ENCODE measurements at regions not wholly inside any gene's neighbourhood (a gene's known extent, or its start where the extent isn't known, plus 50 kb on each side); places are given as distances from the start of the nearest gene placed in this dataset.

DNA sequence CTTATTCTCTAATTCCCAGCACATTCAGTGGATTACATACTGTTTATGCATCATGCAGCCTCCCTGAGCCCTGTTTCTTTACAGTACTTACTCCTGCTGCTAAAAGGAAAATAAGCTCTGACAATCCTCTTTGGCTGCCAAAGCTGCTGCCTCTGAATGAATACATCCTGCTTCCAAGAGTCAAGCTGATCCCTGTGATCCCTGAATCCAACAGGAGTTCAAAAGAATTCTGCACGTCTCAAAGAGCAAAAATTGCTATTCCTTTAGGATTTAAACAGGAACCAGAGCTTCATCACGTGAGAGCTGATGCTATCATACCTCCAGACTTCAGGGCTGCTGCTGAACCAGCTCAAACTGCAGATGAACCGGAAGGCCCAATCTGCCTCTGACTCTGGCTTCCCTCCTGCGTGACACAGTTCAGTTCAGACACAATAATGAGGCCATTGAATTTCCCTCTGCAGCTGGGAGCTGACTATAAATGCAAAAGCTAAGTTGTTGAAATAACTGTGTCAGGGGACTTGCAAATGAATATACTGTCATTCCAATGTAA, 851.0 kb upstream of the PHF14 start:
- no peak for DNase-seq (ENCODE audit: low read depth)

DNA sequence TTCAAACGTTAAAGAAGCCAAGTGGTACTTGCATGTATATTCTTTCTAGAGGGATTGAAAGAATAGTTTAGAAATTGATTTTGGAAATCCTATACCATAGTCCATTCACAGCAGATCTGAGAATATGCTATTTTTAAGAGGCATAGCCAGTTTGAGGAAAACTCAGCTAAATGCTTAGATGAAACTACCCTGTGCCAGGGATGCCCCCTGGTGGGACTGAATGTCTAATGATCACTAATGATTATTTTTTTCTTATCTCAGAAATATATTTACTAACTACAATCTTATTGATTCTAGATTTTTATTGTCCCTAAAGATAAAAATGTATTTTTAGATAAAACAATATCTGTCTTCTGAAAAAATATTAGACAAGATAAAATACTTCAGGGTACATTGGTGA, 844.9 kb upstream of the PHF14 start:
- no peak for DNase-seq (ENCODE audit: low read depth)

DNA sequence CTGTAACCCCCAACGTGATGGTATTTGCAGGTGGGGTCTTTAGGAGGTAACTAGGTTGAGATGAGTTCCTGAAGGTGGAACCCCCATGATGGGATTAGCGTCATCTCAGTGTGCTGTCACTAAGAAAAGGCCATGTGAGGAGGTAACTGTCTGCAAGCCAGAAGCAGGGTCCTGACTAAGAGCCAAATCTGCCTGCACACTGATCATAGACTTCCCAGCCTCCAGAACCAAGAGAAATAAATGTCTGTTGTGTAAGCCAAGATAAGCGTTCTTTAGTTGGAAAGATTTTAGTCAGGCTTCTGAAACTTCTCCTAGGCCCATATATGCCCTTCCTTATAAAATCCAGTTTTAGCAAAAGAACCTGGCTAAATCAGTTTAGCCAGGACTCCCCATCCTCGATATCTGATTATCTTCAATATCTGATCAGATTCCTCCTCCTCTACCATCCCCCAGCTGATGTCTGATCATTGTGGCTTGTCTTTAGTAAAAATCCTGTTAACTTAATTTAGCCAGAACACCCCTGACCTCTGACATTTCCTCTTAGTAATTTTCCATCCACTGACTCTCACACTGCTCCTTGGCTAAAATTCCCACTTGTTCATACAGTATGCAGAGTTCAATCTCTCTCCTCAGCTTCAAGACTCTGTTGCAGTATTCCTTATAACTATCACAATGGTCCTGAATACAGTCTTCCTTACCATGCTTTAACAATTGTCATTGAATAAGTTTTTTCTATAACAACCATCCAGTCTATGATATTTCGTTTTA, 835.4 kb upstream of the PHF14 start:
- DNase-seq (ENCODE audit: low read depth) = no peak

DNA sequence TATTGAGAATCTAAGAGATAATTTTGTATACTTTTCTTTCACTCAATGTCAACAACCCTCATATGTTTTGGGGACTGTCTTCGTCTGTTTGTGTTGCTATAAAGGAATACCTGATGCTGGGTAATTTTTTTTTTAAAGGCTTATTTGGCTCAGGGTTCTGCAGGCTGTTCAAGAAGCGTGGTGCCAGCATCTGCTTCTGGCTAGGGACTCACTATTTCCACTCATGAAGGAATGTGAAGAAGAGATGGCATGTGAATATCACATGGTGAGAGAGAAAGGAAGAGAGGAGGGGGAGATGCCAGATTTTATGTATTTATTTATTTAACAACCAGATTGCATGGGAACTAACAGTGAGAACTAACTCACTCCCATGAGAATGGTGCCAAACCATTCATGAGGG, 827.4 kb upstream of the PHF14 start:
- no peak for DNase-seq (ENCODE audit: low read depth)

DNA sequence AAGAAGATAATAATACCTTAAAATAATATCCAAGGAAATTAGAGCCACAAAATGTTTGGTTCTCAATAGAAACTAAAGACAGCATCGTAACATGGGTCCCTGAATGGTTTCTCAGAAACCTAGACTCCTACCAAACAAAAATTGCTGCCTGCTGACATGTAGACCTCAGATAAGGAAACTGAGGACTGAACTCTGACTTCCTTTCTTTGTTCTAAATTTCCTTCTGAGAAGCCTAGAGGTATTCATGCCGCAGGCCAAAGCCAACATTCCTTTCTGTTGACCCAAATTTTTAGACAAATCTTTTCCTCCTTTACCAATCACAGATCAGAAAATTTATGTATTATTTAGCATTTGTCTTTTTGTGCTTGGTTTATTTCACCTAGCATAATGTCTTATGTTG, 816.7 kb upstream of the PHF14 start:
- no peak for DNase-seq (ENCODE audit: low read depth)

DNA sequence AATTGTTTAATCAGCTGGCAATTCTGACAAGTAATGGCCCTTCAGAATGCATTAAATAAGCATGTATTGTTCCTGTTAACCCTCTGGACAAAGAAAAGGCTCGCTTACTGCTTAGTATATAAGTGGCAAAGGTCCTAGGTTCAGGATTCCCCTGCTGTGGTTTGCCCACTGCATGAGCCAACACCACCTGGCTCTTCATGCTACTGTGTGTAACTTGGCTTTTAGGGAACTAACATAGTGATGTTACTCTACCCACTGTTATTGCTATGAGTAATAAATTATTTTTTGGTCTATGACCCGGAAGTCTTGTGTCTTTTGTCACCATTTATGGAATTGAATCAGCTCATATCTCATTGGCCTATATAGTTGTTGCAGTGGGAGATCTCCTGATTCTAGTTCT, 791.7 kb upstream of the PHF14 start:
- DNase-seq (ENCODE audit: low read depth) = no peak

DNA sequence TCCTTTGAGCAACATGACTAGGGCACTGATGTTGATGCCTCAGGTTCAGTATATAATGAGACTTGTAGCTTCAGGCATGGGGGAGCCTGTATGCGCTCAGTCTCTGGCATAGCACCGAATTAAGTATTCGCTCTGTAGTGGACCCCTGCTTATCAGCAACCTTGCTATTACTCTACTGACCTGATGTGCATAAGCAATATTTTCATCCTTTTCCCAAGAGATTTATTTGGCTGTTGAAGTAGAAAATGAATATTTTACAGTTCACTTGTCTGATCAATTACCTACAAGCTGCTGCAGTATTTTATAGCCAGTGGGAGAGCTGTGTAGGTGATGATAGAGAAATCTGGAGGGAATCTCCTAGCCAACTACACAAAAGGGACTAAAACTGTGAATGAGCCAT, 781.6 kb upstream of the PHF14 start:
- no peak for DNase-seq (ENCODE audit: low read depth)

DNA sequence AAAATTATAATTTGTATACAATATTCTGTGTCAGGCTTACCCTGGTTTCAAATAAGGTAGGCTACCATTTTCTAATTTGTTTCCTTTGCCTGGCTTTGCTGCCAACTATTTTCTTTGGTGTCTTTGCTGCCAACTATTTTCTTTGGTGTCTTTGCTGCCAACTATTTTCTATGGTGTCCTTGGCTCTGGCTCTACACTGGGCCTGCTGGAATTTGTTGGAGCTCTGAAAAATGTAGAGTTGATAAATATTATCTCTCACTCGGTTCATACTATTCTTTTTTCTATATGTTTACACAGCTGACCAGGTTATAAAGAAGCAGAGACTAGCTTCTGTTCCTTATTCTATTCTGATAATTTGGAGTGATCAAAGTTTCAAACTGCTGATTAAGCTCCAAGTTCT, 768.0 kb upstream of the PHF14 start:
- DNase-seq (ENCODE audit: low read depth) = no peak

DNA sequence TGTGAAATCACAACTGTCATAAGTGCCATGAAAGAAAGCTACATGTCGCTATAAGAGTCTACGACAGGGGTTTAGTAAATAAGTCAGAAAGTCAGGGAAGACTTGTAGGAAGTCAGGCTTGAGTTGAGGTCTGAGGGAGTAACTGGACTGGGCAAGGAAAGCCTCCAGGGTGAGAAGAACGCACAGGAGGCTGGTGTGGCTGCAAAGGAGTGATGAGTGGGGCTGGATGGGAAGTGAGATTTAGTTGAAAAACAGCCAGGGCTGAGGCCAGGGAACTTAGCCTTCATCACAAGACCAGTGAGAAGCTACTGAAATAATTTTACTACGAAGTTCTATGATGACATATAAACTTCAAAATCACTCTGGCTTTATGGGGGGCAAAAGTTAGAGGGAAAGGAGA, 763.7 kb upstream of the PHF14 start:
- no peak for DNase-seq (ENCODE audit: low read depth)

DNA sequence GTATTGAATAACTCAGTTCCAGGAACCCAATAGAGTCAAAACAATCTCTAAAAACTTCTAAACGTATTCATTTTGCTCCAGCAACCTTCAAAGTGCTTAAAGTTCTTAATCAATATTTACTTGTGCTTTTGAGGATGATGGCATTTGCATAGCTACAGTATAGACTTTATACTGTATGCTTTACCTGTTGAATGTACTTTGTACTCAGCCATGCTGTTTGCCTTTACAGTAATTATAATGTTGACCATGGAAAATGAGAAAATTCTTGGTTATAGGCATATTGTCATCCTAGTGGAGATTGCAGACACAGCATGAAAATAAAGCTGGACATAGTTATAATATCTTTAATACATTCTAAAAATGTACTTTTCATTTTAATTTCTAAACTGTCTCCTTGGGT, 762.7 kb upstream of the PHF14 start:
- DNase-seq (ENCODE audit: low read depth) = no peak

DNA sequence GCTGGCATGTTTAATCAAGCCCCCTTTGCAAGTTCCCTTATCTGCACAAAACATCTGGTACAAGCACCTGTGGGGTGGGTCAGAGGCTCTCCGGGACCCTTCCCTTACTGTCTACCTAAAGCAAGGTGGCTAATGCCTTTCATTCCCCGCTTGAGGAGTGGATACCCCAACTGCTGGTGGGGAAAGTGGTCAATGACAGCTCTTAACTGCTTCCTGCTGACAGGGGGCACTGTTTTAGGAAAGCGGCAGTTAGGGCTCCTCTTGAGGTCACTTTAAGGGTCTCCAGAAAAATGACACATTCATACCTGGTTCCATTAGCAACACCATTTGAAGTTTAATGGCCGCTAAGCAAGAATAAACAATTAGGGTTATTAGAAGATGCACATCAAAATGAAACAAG, 761.8 kb upstream of the PHF14 start:
- no peak for DNase-seq (ENCODE audit: low read depth)

DNA sequence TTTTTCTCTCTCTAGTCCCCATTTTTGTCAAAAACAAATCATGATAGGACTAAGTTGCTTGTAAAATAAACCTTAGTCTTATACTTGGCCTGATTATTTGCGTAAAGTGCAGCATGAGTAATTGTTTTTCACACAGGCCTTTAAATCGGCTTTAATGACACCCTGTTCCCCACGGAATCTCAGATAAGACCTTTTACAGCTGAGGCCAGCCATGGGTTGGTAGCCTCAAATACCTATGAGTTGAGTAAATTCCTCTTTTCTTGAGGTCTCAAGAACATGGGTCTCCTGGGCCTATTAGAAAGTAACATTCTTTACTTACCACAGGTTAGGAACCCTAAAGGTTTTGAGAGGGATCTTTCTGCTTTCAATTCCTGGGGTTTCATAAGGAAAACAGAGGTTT, 761.0 kb upstream of the PHF14 start:
- no peak for DNase-seq (ENCODE audit: low read depth)

DNA sequence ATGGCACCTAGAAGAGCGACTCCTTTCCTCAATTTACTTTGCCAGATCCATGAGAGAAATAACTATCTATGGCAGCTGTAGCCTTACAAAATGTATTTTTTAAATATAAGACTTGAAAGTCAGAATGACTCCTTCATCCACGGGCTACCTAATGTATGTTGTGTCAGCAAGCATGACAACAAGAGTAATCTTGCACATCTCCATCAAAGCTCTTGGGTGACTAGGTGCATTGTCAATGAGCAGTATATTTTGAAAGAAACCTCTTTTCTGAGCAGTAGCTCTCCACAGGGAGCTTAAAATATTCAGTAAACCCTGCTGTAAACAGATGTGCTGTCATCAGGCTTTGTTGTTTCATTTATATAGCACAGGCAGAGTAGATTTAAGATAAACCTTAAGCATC, 757.2 kb upstream of the PHF14 start:
- no peak for DNase-seq (ENCODE audit: low read depth)

DNA sequence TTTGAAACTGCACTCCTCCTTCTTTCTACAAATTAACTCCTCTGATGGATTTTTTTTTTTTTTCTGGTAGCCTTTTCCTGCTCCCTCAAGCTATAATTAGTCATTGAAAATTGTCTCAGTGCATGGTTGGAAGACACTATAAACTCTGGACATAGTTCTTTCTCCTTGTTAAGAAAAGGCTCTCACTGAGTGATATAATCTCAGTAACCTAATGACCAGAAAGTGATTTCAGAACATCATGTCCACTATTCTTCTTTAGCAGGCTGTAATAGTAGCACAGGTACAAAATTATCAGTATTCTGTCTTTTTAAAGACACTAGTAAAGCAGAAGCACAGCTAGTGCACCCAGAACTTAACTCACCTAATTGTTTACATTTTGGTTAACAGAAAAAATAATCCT, 752.6 kb upstream of the PHF14 start:
- DNase-seq (ENCODE audit: low read depth) = no peak

DNA sequence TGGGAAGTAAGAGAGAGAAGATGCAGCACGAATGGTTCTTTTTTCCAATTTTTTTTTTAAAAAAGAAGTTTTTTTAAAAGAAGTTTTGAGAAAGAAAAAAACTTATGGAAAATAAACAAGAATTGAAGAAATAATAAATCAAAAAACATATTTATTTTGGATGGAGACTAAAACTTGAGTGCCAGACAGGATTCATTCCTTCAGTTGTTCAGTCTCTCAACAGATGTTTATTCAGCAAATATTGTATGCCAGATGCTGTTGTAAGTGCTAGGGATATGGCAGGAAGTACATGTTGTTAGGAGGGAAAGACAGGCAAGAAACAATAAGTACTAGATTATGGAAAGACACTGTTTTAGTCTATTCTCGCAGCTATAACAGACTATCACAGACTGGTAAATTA, 750.7 kb upstream of the PHF14 start:
- DNase-seq (ENCODE audit: low read depth) = no peak

DNA sequence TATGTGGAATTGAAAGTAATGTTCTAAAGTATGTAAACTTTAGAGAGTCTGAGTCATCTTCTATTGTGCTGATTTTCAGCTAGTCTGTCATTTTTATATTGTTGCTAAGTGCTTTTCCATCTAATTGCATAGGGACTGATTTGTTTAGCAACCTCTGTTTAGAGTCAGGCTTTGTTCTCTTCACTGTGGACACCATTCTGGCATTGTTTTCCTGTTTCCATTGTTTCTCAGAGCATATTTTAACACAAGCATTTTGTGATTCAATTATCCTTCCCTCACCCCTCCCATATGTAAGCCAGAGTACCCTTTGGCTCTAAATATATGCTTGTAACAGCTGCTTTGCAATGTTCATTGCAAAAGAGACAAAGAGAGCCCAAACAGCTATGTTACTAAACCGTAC, 748.4 kb upstream of the PHF14 start:
- DNase-seq (ENCODE audit: low read depth) = no peak

DNA sequence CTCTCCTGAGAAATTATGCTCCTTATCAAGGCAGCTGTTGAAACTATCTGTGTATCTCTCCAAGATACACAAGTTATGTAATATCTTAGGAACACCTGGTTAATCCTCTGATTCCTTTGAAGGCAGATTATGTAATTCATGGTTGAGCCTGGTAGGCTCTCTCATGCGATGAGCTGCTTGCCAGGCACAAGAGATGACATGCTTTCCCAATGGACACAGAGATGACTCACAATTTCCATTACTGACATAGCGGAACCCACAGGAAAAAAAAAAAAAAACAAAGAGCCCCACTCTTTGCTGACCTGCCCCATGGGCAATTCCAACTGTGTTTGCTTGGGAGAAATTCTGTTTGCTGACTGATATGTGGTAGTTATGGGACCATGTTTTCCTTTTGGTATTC, 736.4 kb upstream of the PHF14 start:
- DNase-seq (ENCODE audit: low read depth) = no peak

DNA sequence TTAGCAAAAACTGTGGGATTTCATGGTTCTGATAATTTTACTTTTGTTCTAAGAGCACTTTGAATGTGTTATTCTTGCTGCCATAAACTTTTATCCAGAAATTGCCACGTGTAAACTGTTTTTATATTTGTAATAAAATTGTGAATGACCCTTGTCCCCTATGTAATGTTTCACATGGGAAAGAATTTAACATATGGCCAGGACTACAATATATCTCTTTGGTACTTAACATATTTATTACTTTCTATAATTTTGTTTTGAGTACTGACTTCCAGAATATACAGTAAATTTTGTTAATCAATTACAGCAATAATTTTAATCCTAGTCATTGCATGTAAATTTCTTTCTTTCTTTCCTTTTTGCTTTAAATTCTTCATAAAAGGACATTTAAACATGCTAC, 735.0 kb upstream of the PHF14 start:
- DNase-seq (ENCODE audit: low read depth) = no peak

DNA sequence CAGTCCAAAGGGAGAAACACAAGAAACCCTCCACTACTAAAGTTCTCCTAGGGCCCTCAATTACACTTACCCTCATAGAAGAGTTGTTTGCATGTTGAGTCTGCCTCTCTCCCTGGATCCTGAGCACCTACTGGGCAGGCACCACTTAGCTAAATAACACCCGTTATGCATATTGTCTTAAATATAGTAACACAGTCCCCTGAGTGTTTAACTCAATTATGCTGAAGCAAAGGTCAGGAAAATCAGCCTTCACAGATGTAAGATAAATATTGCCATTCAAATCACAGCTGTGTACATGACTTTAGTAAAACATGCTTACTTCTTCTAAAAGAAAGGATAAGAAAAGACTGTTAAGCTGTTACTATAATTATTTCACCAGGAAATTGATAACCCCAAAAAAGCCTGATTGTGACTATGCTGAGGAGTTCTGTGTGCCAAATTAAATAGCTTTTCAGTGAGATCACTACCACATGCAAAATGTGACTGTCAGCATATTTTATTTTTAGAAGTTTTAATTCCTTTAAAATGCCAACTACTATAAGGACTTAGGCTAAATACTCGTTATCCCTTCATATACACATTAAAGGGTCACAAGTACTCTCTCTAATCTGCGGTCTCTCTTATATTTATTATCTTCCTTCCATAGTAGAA, 733.9 kb upstream of the PHF14 start:
- DNase-seq (ENCODE audit: low read depth) = no peak

DNA sequence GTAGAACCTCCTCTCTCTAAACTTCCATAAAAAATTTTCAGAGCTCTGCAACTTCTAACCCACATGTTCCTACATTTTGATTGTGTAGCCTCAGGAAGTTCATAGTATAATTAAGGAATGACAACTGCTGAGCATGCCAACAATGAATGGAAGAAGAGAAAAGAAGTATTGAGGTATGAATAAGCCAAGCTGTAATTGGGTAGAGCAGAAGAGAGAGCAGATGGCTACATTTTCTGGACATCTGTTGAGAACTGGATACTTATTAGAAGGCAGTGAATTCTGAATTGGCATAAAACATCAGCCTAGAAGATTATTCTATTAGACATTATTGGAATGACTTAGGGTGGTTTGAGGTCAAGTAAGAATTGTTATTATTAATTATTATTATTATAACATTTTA, 728.3 kb upstream of the PHF14 start:
- no peak for DNase-seq (ENCODE audit: low read depth)

DNA sequence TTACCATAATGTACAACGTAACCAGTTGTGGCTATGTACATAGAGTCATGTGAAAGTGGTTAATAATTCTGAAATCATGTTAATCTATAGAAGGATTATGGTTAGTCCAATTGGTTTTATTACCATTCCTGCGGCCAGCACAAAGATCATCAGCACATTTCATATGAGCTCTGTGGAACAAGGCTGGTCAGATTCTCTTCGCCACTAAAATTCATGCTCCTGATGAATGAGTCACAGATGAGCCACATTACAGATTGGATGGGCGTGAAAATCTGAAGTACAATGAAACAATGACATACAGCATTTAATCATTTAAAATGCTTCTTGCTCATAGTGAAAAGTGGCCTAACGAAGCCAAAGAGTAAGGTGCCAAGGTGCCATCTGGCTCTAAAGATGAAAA, 716.2 kb upstream of the PHF14 start:
- no peak for DNase-seq (ENCODE audit: low read depth)

DNA sequence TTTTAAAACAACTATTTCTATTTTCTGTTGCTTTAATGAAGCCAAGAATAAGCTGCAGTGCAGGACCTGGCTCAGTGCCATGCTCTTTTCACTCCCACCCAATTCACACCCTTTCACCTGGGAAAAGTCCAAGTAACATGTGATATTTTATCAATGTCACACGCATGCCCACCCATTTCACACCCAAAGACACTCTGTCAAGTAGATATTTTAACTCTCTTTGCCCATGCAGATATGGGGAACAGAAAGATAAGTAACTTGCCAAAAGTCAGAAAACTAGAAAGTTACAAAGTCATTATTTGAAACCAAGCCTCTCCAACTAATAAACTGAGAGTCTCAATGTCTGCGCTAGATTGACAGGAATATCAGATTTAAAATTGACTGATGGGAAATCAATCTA, 706.7 kb upstream of the PHF14 start:
- DNase-seq (ENCODE audit: low read depth) = no peak

DNA sequence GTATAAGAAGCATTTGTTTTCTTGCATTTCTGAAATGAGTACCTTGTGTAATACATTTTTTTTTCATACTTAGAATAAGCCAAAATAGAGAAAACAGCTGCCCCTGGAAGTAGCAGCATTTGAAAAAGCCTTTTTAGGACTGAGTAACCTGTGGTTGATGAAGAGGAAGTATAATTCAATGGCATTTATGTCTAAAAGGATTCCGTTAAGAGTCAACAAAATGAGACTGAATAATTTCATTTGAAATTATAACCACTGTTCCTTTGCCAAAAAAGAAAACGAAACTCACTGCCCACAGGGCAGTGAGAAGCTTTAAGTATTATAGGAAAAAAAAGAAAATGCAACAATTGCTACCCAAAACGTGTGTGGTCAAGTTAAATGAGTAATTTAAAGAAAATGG, 705.6 kb upstream of the PHF14 start:
- no peak for DNase-seq (ENCODE audit: low read depth)

DNA sequence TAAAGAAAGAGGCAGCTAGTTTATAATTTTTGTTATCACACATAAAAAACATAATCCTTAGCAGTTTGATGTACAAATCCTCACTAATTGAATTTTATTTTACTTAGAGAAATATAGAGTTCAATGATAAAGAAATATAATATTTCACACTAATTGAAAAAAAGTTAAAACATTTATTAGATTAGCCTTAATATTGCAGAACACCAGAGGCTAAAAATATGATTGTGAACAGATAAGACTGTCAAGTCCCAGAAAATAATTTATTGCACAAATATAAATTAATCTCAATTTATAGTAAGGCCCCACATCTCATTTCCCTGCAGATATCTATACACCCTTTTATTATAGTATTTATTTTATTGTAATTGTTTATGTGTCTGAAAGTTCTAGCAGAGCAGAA, 690.8 kb upstream of the PHF14 start:
- DNase-seq (ENCODE audit: low read depth) = no peak
